ENCODE measurements at regions not wholly inside any gene's neighbourhood (a gene's known extent, or its start where the extent isn't known, plus 50 kb on each side); places are given as distances from the start of the nearest gene placed in this dataset.

- Histone ChIP-seq H3K79me2 (ENCODE audit: insufficient read depth) (no peaks in the 10 kb centered on the region), H3K9ac (no peak overlapping the region), H3K9me2 (ENCODE audit: insufficient read depth) (no peaks in the 10 kb centered on the region), H3K27ac (no peak overlapping the region), H2AFZ (no peak overlapping the region), H3K4me2 (ENCODE audit: unreplicated experiment) (no peak overlapping the region), H3F3A (ENCODE audit: insufficient read depth) (no peaks in the 10 kb centered on the region), H3K9me3 (ENCODE audit: low read depth) (no peaks in the 10 kb centered on the region), H3K27me3 (replicated peaks; ENCODE audit: insufficient read depth) (no peaks in the 10 kb centered on the region), H3K4me1 (ENCODE audit: insufficient read depth) (0 out of 2 replicates have a peak, but pooled peaks cover 9% of the 10 kb centered on the region), H3K4me3 (no peak overlapping the region), H4K20me1 (ENCODE audit: insufficient read depth) (no peaks in the 10 kb centered on the region), H3K36me3 (ENCODE audit: low read depth) (no peaks in the 10 kb centered on the region)
- in situ Hi-C loops (cut with MboI): no loop called here
- 43 to 44% methylated on average over 1 of the region's 1 CpG for WGBS, 2 experiments (ENCODE audit: low coverage in 1 of 2, low lambda C conversion rate in 2 of 2, missing lambda C conversion rate in 2 of 2)
- DNase-seq: peak; percentile 40
- no peak for TF ChIP-seq EZH2phosphoT487 (IDR thresholded peaks at IDR 0.05; ENCODE audit: insufficient read depth, low read depth)
- no peak for TF ChIP-seq EZH2 (IDR thresholded peaks at IDR 0.05; ENCODE audit: insufficient read depth, poor library complexity, severe bottlenecking)
Observed at GRCh38 chr2:95539290-95539689, 52.5 kb upstream of the TRIM43 start.

GRCh38 chr2:95539836-95540235 is 52.0 kb upstream of the TRIM43 start:
- H3K9me3 ChIP-seq (ENCODE audit: low read depth): no peaks in the 10 kb centered on the region
- in situ Hi-C loops (cut with MboI): no loop called here

More at GRCh38 chr2:95539836-95540235, 52.0 kb upstream of the TRIM43 start:
- Histone ChIP-seq H3K9me2 (ENCODE audit: insufficient read depth) (no peaks in the 10 kb centered on the region), H3K27me3 (replicated peaks; ENCODE audit: insufficient read depth) (no peaks in the 10 kb centered on the region), H3K36me3 (ENCODE audit: low read depth) (no peaks in the 10 kb centered on the region), H3K4me3 (no peak overlapping the region), H3K9ac (no peak overlapping the region), H3F3A (ENCODE audit: insufficient read depth) (no peaks in the 10 kb centered on the region), H3K4me1 (ENCODE audit: insufficient read depth) (0 out of 2 replicates have a peak, but pooled peaks cover 9% of the 10 kb centered on the region), H3K79me2 (ENCODE audit: insufficient read depth) (no peaks in the 10 kb centered on the region), H2AFZ (no peak overlapping the region), H3K27ac (no peak overlapping the region), H4K20me1 (ENCODE audit: insufficient read depth) (no peaks in the 10 kb centered on the region), H3K4me2 (ENCODE audit: unreplicated experiment) (no peak overlapping the region)
- DNase-seq: no peak
- no peak for TF ChIP-seq EZH2phosphoT487 (IDR thresholded peaks at IDR 0.05; ENCODE audit: insufficient read depth, low read depth)
- no peak for TF ChIP-seq EZH2 (IDR thresholded peaks at IDR 0.05; ENCODE audit: insufficient read depth, poor library complexity, severe bottlenecking)
- 77 to 88% methylated on average over 2 of the region's 2 CpGs for WGBS, 2 experiments (ENCODE audit: low coverage in 1 of 2, low lambda C conversion rate in 2 of 2, missing lambda C conversion rate in 2 of 2)

Data from GM23248 (cell line).